ENCODE measurements at regions not wholly inside any gene's neighbourhood (a gene's known extent, or its start where the extent isn't known, plus 50 kb on each side); places are given as distances from the start of the nearest gene placed in this dataset.

GRCh38 chr10:31753681-31754080 is 174.9 kb downstream of the ARHGAP12 start:
- H3K36me3 ChIP-seq (ENCODE audit: insufficient read depth), result no peaks in the 10 kb centered on the region
- Mint-ChIP-seq H3K4me1 (peaks cover 44% of the 10 kb centered on the region), H3K27ac (no peak overlapping the region), H3K27me3 (ENCODE audit: insufficient read depth, low read depth, poor library complexity) (peaks cover 11% of the 10 kb centered on the region), H3K4me3 (no peak overlapping the region), H3K36me3 (ENCODE audit: low read depth) (peaks cover 3% of the 10 kb centered on the region; the same call in 2 of the 3 replicates), H3K9me3 (no peaks in the 10 kb centered on the region; the same call in 2 of the 3 replicates)
- no peak for TF ChIP-seq EZH2 (IDR thresholded peaks at IDR 0.05; ENCODE audit: low read depth, unreplicated experiment)
- no peak for TF ChIP-seq ZNF462 (CRISPR knock-in tag; IDR thresholded peaks at IDR 0.05)
- no peak for TF ChIP-seq ZNF331 (CRISPR knock-in tag; IDR thresholded peaks at IDR 0.05; ENCODE audit: low read depth)
- H4K20me1 ChIP-seq (replicated peaks; ENCODE audit: insufficient read depth), result no peaks in the 10 kb centered on the region
- H3K4me2 ChIP-seq, result no peak overlapping the region
- 0 out of 2 replicates have a peak, but pooled peaks cover 7% of the 10 kb centered on the region for H3F3A ChIP-seq (replicated peaks; ENCODE audit: low read depth)
- H3K4me1 ChIP-seq (ENCODE audit: insufficient read depth), result peaks cover 42% of the 10 kb centered on the region
- H3K27me3 ChIP-seq (ENCODE audit: insufficient read depth), result no peaks in the 10 kb centered on the region
- no peak overlapping the region for H3K27ac ChIP-seq (ENCODE audit: low read depth)
- no peaks in the 10 kb centered on the region for H3K79me2 ChIP-seq (replicated peaks; ENCODE audit: insufficient read depth)
- H3K9me2 ChIP-seq (ENCODE audit: insufficient read depth), result no peaks in the 10 kb centered on the region
- H3K4me3 ChIP-seq, result no peak overlapping the region
- H2AFZ ChIP-seq, result no peak overlapping the region
- no peak for DNase-seq (ENCODE audit: low spot score)
- no peak for ATAC-seq

- Histone ChIP-seq H3K36me3 (ENCODE audit: insufficient read depth) (no peaks in the 10 kb centered on the region), H3K4me1 (ENCODE audit: insufficient read depth) (peaks cover 28% of the 10 kb centered on the region), H4K20me1 (replicated peaks; ENCODE audit: insufficient read depth) (no peaks in the 10 kb centered on the region), H3F3A (replicated peaks; ENCODE audit: low read depth) (0 out of 2 replicates have a peak, but pooled peaks cover 7% of the 10 kb centered on the region), H3K4me3 (no peak overlapping the region), H3K9me2 (ENCODE audit: insufficient read depth) (no peaks in the 10 kb centered on the region), H3K27me3 (ENCODE audit: insufficient read depth) (no peaks in the 10 kb centered on the region), H3K79me2 (replicated peaks; ENCODE audit: insufficient read depth) (no peaks in the 10 kb centered on the region), H3K4me2 (no peak overlapping the region), H3K27ac (ENCODE audit: low read depth) (no peak overlapping the region), H2AFZ (no peak overlapping the region)
- DNase-seq (ENCODE audit: low spot score) (no peak), ATAC-seq (no peak)
- peaks cover 11% of the 10 kb centered on the region for H3K27me3 Mint-ChIP-seq (ENCODE audit: insufficient read depth, low read depth, poor library complexity)
- H3K4me1 Mint-ChIP-seq, result peaks cover 29% of the 10 kb centered on the region
- no peak overlapping the region for H3K4me3 Mint-ChIP-seq
- H3K36me3 Mint-ChIP-seq (ENCODE audit: low read depth), result no peaks in the 10 kb centered on the region; the same call in 2 of the 3 replicates
- no peaks in the 10 kb centered on the region for H3K9me3 Mint-ChIP-seq
- no peak overlapping the region for H3K27ac Mint-ChIP-seq
- no peak for TF ChIP-seq REST (IDR thresholded peaks at IDR 0.05; ENCODE audit: unreplicated experiment)
- TF ChIP-seq CREB1 (CRISPR knock-in tag; IDR thresholded peaks at IDR 0.05; ENCODE audit: low read depth), result no peak
- no peak for TF ChIP-seq POLR2AphosphoS5 (IDR thresholded peaks at IDR 0.05; ENCODE audit: low read depth)
- no peak for TF ChIP-seq CTCF (conservative IDR thresholded peaks at IDR 0.05; ENCODE audit: low read depth in 2 of 2)
- no peak for TF ChIP-seq EZH2phosphoT487 (IDR thresholded peaks at IDR 0.05; ENCODE audit: unreplicated experiment)
- no peak for TF ChIP-seq JUNB (IDR thresholded peaks at IDR 0.05; ENCODE audit: unreplicated experiment)
- no peak for TF ChIP-seq ZNF114 (CRISPR knock-in tag; IDR thresholded peaks at IDR 0.05)
These were observed 176.5 kb downstream of the ARHGAP12 start for GRCh38 chr10:31752170-31752569.

All from GM23338 (cell line).